OCI-LY3 (cell line): ENCODE measurements at regions not wholly inside any gene's neighbourhood (a gene's known extent, or its start where the extent isn't known, plus 50 kb on each side); places are given as distances from the start of the nearest gene placed in this dataset.
"Not testable (repeated sequence)": the region's sequence is repeated elsewhere in the genome, so short reads cannot be mapped to it uniquely, and the experiment has no call there.

Experiments
- H2AFZ ChIP-seq: fragments of 200-600, 300-600 bp; shearing (Covaris generic); 2 replicates; pipeline ENCODE4 v1.6.0; 2014; ENCODE audit warnings: antibody characterized with exemption, low read depth, low read length
- H3K27ac ChIP-seq: fragments of 200-600, 300-600 bp; sonication (generic); 2 replicates; pipeline ENCODE4 v1.5.1; 2014; ENCODE audit warnings: mild to moderate bottlenecking, low read length, moderate library complexity, mixed read lengths
- H3K27me3 ChIP-seq: fragments of 200-600, 300-600 bp; sonication (generic); 2 replicates; pipeline ENCODE4 v1.6.1; 2014; ENCODE audit warnings: low read depth, low read length, mixed read lengths
- H3K36me3 ChIP-seq: fragments of 200-600, 300-600 bp; sonication (generic); replicated peaks from 2 replicates; pipeline ENCODE3; 2014; ENCODE audit warnings: low read depth, low read length, mixed read lengths
- H3K4me1 ChIP-seq: fragments of 300-600, 200-600 bp; sonication (generic); 2 replicates; pipeline ENCODE4 v1.6.1; 2014; ENCODE audit warnings: low read length, mixed read lengths
- H3K4me2 ChIP-seq: fragments of 200-600, 300-600 bp; sonication (generic); 2 replicates; pipeline ENCODE4 v1.6.1; 2014; ENCODE audit warnings: low read length, mixed read lengths
- H3K4me3 ChIP-seq: fragments of 300-600, 200-600 bp; sonication (generic); 2 replicates; pipeline ENCODE4 v1.5.1; 2014; ENCODE audit warnings: antibody characterized with exemption, mild to moderate bottlenecking, low read length, moderate library complexity
- H3K79me2 ChIP-seq: fragments of 300-600, 200-600 bp; shearing (Covaris generic); 2 replicates; pipeline ENCODE4 v1.6.1; 2014; ENCODE audit warnings: mild to moderate bottlenecking, low read length, mixed read lengths
- H3K9ac ChIP-seq: fragments of 300-600, 200-600 bp; shearing (Covaris generic); 2 replicates; pipeline ENCODE4 v1.6.0; 2014; ENCODE audit warnings: mild to moderate bottlenecking, low read length, moderate library complexity
- H3K9me3 ChIP-seq: fragments of 200-600, 300-600 bp; shearing (Covaris generic); 2 replicates; pipeline ENCODE4 v1.6.1; 2014; ENCODE audit warnings: low read length, mixed read lengths; ENCODE audit not compliant: insufficient read depth
- H4K20me1 ChIP-seq: fragments of 200-600, 300-600 bp; sonication (generic); 2 replicates; pipeline ENCODE4 v1.6.1; 2016; ENCODE audit warnings: low read length, mixed read lengths; ENCODE audit not compliant: insufficient read depth
- EZH2phosphoT487 ChIP-seq: fragments of 200-600 bp; shearing (Covaris generic); IDR thresholded peaks from 2 replicates; pipeline ENCODE4 v1.6.1; 2018; ENCODE audit warnings: antibody characterized with exemption, mixed run types, low read depth
- TF ChIP-seq, protein P1 (sequence below): fragments of 200-600, 300-600 bp; sonication (generic); IDR thresholded peaks from 2 replicates; pipeline ENCODE4 v1.5.1; 2014; ENCODE audit warnings: antibody characterized with exemption, low read length, low read depth

DNA sequence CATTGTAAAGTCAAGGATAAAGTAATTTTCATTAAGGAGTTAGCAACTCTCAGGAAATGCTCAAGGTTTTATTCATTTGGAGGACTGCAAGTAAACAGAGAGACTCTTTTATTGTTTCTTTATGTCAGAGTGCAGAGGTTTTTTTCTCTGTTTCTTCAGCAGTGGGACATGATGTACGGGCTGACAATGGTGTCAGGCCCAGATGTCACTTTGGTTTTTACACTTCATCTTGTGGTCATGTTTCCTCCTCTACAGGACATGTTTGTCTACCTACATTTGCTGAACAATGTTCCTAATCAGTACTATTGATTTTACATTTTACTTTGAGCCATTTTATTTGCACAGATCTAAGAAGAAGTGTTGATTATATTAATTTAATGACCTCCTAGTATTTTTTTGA, 72.8 kb upstream of the PARP8 start:
- Histone ChIP-seq H3K27ac (no peak overlapping the region), H3K9ac (no peak overlapping the region), H2AFZ (no peak overlapping the region), H3K4me2 (no peak overlapping the region), H3K79me2 (no peaks in the 10 kb centered on the region), H3K4me3 (no peak overlapping the region), H3K4me1 (no peaks in the 10 kb centered on the region), H4K20me1 (no peaks in the 10 kb centered on the region), H3K9me3 (no peaks in the 10 kb centered on the region), H3K36me3 (no peaks in the 10 kb centered on the region), H3K27me3 (no peaks in the 10 kb centered on the region)
- no peak for TF ChIP-seq EZH2phosphoT487
- TF ChIP-seq, protein P1, sequence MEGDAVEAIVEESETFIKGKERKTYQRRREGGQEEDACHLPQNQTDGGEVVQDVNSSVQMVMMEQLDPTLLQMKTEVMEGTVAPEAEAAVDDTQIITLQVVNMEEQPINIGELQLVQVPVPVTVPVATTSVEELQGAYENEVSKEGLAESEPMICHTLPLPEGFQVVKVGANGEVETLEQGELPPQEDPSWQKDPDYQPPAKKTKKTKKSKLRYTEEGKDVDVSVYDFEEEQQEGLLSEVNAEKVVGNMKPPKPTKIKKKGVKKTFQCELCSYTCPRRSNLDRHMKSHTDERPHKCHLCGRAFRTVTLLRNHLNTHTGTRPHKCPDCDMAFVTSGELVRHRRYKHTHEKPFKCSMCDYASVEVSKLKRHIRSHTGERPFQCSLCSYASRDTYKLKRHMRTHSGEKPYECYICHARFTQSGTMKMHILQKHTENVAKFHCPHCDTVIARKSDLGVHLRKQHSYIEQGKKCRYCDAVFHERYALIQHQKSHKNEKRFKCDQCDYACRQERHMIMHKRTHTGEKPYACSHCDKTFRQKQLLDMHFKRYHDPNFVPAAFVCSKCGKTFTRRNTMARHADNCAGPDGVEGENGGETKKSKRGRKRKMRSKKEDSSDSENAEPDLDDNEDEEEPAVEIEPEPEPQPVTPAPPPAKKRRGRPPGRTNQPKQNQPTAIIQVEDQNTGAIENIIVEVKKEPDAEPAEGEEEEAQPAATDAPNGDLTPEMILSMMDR, result no peak

DNA sequence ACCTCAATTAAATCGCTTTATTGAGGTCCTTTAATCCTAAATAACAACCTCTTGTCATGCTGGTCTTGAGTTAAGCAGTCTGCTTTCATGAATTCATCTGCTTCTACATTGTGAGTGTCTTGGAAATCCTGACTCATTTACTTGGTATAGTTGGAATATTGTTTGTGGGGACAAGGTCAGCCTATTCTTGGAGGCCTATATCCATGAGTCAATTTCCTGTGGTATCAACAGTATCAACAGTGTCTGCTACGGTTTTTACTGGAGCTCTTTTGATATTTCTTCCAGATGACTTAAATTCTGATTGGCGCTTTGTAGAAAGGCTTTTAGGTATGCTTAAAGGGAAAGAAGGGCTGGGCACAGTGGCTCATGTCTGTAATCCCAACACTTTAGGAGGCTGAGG, 71.2 kb upstream of the PARP8 start:
- H3K4me1 ChIP-seq, result no peaks in the 10 kb centered on the region
- no peaks in the 10 kb centered on the region for H3K36me3 ChIP-seq
- no peak overlapping the region for H3K4me3 ChIP-seq
- no peaks in the 10 kb centered on the region for H4K20me1 ChIP-seq
- no peak overlapping the region for H3K27ac ChIP-seq
- no peak for TF ChIP-seq EZH2phosphoT487
- TF ChIP-seq, protein P1, result no peak
- no peak overlapping the region for H3K9ac ChIP-seq
- H2AFZ ChIP-seq, result no peak overlapping the region
- no peaks in the 10 kb centered on the region for H3K79me2 ChIP-seq
- H3K4me2 ChIP-seq, result no peak overlapping the region
- H3K9me3 ChIP-seq, result no peaks in the 10 kb centered on the region
- no peaks in the 10 kb centered on the region for H3K27me3 ChIP-seq

DNA sequence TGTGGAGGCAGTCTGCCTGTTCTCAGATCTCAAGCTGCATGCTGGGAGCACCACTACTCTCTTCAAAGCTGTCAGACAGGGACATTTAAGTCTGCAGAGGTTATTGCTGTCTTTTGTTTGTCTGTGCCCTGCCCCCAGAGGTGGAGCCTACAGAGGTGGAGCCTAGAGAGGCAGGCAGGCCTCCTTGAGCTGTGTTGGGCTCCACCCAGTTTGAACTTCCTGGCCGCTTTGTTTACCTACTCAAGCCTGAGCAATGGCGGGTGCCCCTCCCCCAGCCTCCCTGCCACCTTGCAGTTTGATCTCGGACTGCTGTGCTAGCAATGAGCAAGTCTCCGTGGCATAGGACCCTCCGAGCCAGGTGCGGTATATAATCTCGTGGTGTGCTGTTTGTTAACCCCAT, 64.9 kb upstream of the PARP8 start:
- H3K4me3 ChIP-seq, H3K27ac ChIP-seq: not testable (repeated sequence)

DNA sequence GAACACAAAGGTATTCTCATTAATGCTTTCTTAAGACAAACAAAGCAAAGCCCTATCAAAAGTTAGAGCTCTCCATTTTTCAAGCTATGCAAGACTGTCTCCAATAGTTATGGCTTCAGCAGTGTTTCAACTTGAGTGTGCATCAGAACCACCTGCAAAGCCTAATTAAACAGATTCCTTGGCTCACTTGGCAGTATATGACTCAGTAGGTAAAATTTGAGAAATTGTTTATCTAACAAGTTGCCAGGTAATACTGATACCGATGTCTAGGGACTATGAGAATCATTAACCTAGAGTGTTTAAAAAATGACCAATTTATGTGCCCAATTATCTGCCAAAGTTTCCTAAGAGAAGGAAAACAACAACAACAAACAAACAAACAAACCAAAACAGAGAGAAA, 60.3 kb upstream of the PARP8 start:
- peak overlapping the region; percentile 30 for H3K4me2 ChIP-seq

More for the DNA sequence above, 64.9 kb upstream of the PARP8 start:
- H3K4me2 ChIP-seq, H3K79me2 ChIP-seq, H2AFZ ChIP-seq, H3K36me3 ChIP-seq, H3K27me3 ChIP-seq, H4K20me1 ChIP-seq, H3K9me3 ChIP-seq, H3K9ac ChIP-seq: not testable (repeated sequence)
- peaks cover 13% of the 10 kb centered on the region for H3K4me1 ChIP-seq

DNA sequence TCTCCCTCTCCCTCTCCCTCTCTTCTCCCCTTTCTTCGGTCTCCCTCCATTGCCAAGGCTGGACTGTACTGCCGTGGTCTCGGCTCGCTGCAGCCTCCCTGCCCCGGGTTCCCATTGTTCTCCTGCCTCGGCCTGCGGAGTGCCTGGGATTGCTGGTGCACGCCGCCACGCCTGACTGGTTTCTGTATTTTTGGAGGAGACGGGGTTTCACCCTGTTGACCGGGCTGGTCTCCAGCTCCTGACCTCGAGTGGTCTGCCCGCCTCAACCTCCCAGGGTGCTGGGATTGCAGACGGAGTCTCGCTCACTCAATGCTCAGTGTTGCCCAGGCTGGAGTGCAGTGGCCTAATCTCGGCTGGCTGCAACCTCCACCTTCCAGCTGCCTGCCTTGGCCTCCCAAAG, 59.0 kb upstream of the PARP8 start:
- H3K4me1 ChIP-seq, result peaks cover 31% of the 10 kb centered on the region
- H3K9ac ChIP-seq, H4K20me1 ChIP-seq, H3K4me3 ChIP-seq, H3K27me3 ChIP-seq, H3K4me2 ChIP-seq, H3K79me2 ChIP-seq, H2AFZ ChIP-seq, H3K27ac ChIP-seq, H3K36me3 ChIP-seq, H3K9me3 ChIP-seq: not testable (repeated sequence)

More for the DNA sequence above, 60.3 kb upstream of the PARP8 start:
- no peaks in the 10 kb centered on the region for H3K9me3 ChIP-seq
- H3K9ac ChIP-seq, result no peak overlapping the region
- no peaks in the 10 kb centered on the region for H4K20me1 ChIP-seq
- no peaks in the 10 kb centered on the region for H3K79me2 ChIP-seq
- peak overlapping the region; percentile 53 for H3K27ac ChIP-seq
- H3K4me1 ChIP-seq, result peaks cover 19% of the 10 kb centered on the region
- TF ChIP-seq, protein P1, result no peak
- no peak for TF ChIP-seq EZH2phosphoT487
- H3K4me3 ChIP-seq, result peak overlapping the region; percentile 1; the same call in 1 of the 2 replicates
- H3K36me3 ChIP-seq, result no peaks in the 10 kb centered on the region
- no peaks in the 10 kb centered on the region for H3K27me3 ChIP-seq
- no peak overlapping the region for H2AFZ ChIP-seq

DNA sequence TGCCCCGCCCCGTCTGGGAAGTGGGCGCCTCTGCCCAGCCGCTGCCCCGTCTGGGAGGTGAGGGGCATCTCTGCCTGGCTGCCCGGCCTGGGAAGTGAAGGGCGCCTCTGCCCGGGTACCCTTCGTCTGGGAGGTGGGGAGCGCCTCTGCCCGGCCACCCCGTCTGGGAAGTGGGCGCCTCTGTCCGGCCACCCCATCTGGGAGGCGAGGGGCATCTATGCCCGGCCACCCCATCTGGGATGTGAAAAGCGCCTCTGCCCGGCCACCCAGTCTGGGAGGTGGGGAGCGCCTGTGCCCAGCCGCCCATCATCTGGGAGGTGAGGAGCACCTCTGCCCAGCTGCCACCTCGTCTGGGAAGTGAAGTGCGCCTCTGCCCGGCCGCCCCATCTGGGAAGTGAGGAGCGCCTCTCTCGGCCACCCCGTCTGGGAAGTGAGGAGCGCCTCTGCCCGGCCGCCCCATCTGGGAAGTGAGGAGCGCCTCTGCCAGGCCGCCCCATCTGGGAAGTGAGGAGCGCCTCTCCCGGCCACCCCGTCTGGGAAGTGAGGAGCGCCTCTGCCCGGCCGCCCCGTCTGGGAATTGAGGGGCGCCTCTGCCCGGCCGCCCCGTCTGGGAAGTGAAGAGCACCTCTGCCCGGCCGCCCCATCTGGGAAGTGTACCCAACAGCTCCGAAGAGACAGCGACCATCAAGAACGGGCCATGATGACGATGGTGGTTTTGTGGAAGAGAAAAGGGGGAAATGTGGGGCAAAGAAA, 58.3 kb upstream of the PARP8 start:
- not testable (repeated sequence) for H3K27me3 ChIP-seq, H3K79me2 ChIP-seq, H3K36me3 ChIP-seq, H3K4me2 ChIP-seq, H4K20me1 ChIP-seq, H3K9ac ChIP-seq, H3K27ac ChIP-seq, H2AFZ ChIP-seq, H3K9me3 ChIP-seq, H3K4me3 ChIP-seq
- peaks cover 35% of the 10 kb centered on the region for H3K4me1 ChIP-seq

DNA sequence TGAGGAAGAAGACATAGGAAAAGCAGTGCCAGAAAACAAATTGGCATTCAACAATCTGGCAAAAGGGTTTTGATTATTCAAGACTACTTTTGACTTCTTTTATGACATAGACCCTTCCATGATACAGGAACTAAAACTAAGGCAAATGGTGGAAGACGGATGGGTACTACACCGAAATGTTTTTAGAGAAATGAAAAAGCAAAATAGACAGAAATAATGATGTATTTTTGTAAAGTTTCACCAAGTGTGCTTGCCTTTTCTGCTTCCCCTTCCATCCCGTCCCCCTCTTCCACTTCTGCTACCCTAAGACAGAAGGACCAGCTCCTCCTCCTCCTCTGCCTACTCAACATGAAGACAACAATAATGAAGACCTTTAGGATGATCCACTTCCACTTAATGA, 53.4 kb upstream of the PARP8 start:
- H3K9ac ChIP-seq, H2AFZ ChIP-seq, H3K27me3 ChIP-seq, H3K79me2 ChIP-seq, H3K9me3 ChIP-seq, H3K36me3 ChIP-seq, H4K20me1 ChIP-seq: not testable (repeated sequence)
- Histone ChIP-seq H3K27ac (peak overlapping the region; percentile 88), H3K4me1 (peaks cover 34% of the 10 kb centered on the region), H3K4me3 (0 out of 2 replicates have a peak overlapping the region, but pooled peaks have one; percentile 26), H3K4me2 (peak overlapping the region; percentile 64)
